ENCODE measurements at regions not wholly inside any gene's neighbourhood (a gene's known extent, or its start where the extent isn't known, plus 50 kb on each side); places are given as distances from the start of the nearest gene placed in this dataset.
"Not testable (repeated sequence)": the region's sequence is repeated elsewhere in the genome, so short reads cannot be mapped to it uniquely, and the experiment has no call there.

DNA sequence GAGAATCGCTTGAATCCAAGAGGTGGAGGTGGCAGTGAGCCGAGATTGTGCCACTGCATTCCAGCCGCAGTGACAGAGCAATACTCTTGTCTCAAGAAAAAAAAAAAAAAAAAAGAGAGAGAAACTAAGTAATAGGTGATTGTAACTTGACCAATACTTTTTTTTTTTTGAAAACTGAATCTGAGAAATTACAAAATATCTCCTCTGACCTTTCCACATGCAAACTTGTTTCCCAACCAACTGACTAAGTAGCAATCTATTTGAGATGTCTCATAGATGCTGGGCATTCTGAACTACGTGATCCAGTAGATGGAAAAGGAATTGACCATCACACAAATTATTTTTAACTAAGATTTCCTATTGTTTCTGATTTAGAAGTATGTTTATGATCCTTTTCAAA is 407.3 kb upstream of the CHORDC1 start:
- no peaks in the 10 kb centered on the region for H3K4me1 ChIP-seq (ENCODE audit: control insufficient read depth, insufficient read depth, low read length)
- no peaks in the 10 kb centered on the region for H3K27me3 ChIP-seq (ENCODE audit: control insufficient read depth, insufficient read depth, low read length, poor library complexity, severe bottlenecking)
- no peaks in the 10 kb centered on the region for H3K36me3 ChIP-seq (ENCODE audit: control insufficient read depth, insufficient read depth, low read length)
- WGBS, 2 experiments: 87 to 97% methylated on average over 3 to 4 of the region's 4 CpGs
- no peaks in the 10 kb centered on the region for H3K9me3 ChIP-seq (ENCODE audit: control insufficient read depth, low read length)
- no peak overlapping the region for H3K27ac ChIP-seq (ENCODE audit: insufficient read depth, low read depth, low read length, poor library complexity, severe bottlenecking)
- no peak overlapping the region for H3K4me3 ChIP-seq (ENCODE audit: insufficient read depth, low read depth, low read length)

DNA sequence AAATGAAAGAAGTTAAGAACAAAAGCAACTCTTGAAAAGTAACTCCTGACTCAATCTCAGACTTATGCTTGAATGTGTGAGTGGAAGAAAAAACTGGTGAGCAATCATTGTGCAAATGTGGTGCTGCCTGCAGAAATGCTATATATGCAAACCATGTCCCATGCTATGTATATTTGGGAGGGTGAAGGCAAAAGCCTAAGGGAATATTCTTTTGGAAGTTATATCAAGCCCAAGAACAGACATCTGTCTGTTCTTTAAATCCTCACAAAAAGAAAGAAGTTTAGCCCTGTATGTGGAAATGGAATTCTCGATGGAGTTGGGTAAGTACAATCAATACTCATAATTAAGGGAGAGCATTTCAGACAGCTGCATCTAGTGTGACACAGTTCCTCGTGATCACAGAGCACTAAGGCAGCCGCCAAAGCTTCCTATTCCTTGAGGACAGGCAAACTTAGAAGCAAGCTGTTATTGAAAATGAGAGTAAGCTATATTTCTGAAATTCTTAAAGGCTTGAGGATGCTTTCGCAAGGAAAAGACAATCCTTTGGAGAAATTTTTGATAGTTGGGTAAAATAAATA is 406.5 kb upstream of the CHORDC1 start:
- Histone ChIP-seq H3K27me3 (ENCODE audit: control insufficient read depth, insufficient read depth, low read length, poor library complexity, severe bottlenecking) (no peaks in the 10 kb centered on the region), H3K36me3 (ENCODE audit: control insufficient read depth, insufficient read depth, low read length) (no peaks in the 10 kb centered on the region), H3K9me3 (ENCODE audit: control insufficient read depth, low read length) (no peaks in the 10 kb centered on the region), H3K27ac (ENCODE audit: insufficient read depth, low read depth, low read length, poor library complexity, severe bottlenecking) (no peak overlapping the region), H3K4me1 (ENCODE audit: control insufficient read depth, insufficient read depth, low read length) (no peaks in the 10 kb centered on the region), H3K4me3 (ENCODE audit: insufficient read depth, low read depth, low read length) (no peak overlapping the region)
- WGBS, 2 experiments: 91 to 96% methylated on average over 4 of the region's 4 CpGs

DNA sequence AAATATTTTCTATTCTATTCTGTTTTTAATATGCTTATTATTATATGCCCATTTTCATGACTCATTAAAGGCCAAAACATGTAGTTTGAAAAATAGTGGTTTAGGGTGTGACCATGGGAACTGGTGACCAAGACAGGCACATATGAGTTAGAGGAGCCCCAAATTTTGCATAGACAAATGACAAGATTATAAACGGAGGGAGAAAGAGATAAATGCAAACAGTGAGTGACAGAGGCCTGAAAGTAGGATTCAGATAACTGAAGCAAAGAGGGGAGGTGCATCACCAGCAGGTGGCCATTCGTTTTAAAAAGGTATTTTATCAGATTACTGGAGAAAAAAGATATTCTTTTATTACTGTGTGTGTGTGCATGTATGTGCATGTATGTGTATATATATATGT is 391.5 kb upstream of the CHORDC1 start:
- 89 to 93% methylated on average over 2 of the region's 2 CpGs for WGBS, 2 experiments
- H3K4me3 ChIP-seq (ENCODE audit: insufficient read depth, low read depth, low read length): no peak overlapping the region
- no peaks in the 10 kb centered on the region for H3K27me3 ChIP-seq (ENCODE audit: control insufficient read depth, insufficient read depth, low read length, poor library complexity, severe bottlenecking)

DNA sequence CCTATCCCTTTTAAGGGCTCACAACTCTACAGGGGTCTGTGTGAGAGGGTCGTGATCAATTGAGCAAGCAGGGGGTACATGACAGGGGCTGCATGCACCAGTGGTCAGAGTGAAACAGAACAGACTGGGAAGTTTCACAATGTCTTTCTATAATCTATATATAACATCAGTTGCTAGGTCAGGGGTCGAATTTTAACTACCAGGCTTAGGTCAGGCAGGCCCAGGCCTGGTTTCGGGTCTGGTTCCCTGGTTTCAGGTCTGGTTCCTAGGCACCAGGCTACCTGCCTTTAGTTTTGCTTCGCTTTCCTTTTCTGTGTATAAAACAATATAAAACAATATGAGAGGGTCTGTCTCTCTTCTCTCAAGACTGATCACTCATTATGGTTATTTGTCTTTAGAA is 390.2 kb upstream of the CHORDC1 start:
- H3K4me1 ChIP-seq (ENCODE audit: control insufficient read depth, insufficient read depth, low read length); H3K9me3 ChIP-seq (ENCODE audit: control insufficient read depth, low read length); H3K27ac ChIP-seq (ENCODE audit: insufficient read depth, low read depth, low read length, poor library complexity, severe bottlenecking); H3K4me3 ChIP-seq (ENCODE audit: insufficient read depth, low read depth, low read length); H3K36me3 ChIP-seq (ENCODE audit: control insufficient read depth, insufficient read depth, low read length); H3K27me3 ChIP-seq (ENCODE audit: control insufficient read depth, insufficient read depth, low read length, poor library complexity, severe bottlenecking): not testable (repeated sequence)
- 90 to 96% methylated on average over 2 to 3 of the region's 4 CpGs for WGBS, 2 experiments

More for the DNA sequence above, 391.5 kb upstream of the CHORDC1 start:
- no peaks in the 10 kb centered on the region for H3K9me3 ChIP-seq (ENCODE audit: control insufficient read depth, low read length)
- no peaks in the 10 kb centered on the region for H3K36me3 ChIP-seq (ENCODE audit: control insufficient read depth, insufficient read depth, low read length)
- H3K4me1 ChIP-seq (ENCODE audit: control insufficient read depth, insufficient read depth, low read length): no peaks in the 10 kb centered on the region
- no peak overlapping the region for H3K27ac ChIP-seq (ENCODE audit: insufficient read depth, low read depth, low read length, poor library complexity, severe bottlenecking)

DNA sequence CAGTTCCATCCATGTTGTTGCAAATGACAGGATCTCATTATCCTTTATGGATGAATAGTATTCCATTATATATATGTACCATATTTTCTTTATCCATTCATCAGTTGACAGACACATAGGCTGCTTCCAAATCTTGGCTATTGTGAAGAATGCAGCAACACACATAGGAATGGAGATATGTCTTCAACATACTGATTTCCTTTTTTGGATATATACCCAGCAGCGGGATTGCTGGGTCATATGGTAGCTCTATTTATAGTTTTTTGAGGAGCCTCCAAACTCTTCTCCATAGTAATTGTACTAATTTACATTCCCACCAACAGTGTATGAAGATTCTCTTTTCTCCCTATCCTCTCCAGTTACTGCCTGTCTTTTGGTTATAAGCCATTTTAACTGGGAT is 383.9 kb upstream of the CHORDC1 start:
- 100% methylated on average over 1 of the region's 1 CpG for WGBS, 2 experiments

DNA sequence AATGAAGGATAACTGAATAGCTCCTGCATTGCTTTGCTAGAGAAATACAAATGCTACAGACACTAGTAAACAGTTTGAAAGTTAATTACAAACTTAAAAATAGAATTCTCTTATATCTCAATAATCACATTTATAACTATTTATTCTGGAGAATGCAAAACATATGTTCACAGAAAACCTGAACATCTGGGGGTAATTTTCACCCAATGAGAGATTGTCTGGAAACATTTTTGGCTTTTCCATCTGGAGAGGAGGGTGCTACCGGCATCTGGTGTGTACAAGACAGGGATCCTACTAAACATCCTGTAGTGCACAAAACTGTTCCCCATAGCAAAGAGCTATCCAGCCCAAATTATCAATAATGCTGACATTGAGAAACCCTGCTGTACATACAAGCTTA is 378.4 kb upstream of the CHORDC1 start:
- no peaks in the 10 kb centered on the region for H3K9me3 ChIP-seq (ENCODE audit: control insufficient read depth, low read length)
- no peaks in the 10 kb centered on the region for H3K36me3 ChIP-seq (ENCODE audit: control insufficient read depth, insufficient read depth, low read length)
- no peaks in the 10 kb centered on the region for H3K4me1 ChIP-seq (ENCODE audit: control insufficient read depth, insufficient read depth, low read length)
- H3K27me3 ChIP-seq (ENCODE audit: control insufficient read depth, insufficient read depth, low read length, poor library complexity, severe bottlenecking): no peaks in the 10 kb centered on the region
- no peak overlapping the region for H3K27ac ChIP-seq (ENCODE audit: insufficient read depth, low read depth, low read length, poor library complexity, severe bottlenecking)
- 93 to 95% methylated on average over 1 of the region's 1 CpG for WGBS, 2 experiments
- no peak overlapping the region for H3K4me3 ChIP-seq (ENCODE audit: insufficient read depth, low read depth, low read length)

More for the DNA sequence above, 383.9 kb upstream of the CHORDC1 start:
- no peak overlapping the region for H3K4me3 ChIP-seq (ENCODE audit: insufficient read depth, low read depth, low read length)
- no peaks in the 10 kb centered on the region for H3K27me3 ChIP-seq (ENCODE audit: control insufficient read depth, insufficient read depth, low read length, poor library complexity, severe bottlenecking)
- no peaks in the 10 kb centered on the region for H3K9me3 ChIP-seq (ENCODE audit: control insufficient read depth, low read length)
- H3K4me1 ChIP-seq (ENCODE audit: control insufficient read depth, insufficient read depth, low read length): no peaks in the 10 kb centered on the region
- H3K36me3 ChIP-seq (ENCODE audit: control insufficient read depth, insufficient read depth, low read length): no peaks in the 10 kb centered on the region
- no peak overlapping the region for H3K27ac ChIP-seq (ENCODE audit: insufficient read depth, low read depth, low read length, poor library complexity, severe bottlenecking)

DNA sequence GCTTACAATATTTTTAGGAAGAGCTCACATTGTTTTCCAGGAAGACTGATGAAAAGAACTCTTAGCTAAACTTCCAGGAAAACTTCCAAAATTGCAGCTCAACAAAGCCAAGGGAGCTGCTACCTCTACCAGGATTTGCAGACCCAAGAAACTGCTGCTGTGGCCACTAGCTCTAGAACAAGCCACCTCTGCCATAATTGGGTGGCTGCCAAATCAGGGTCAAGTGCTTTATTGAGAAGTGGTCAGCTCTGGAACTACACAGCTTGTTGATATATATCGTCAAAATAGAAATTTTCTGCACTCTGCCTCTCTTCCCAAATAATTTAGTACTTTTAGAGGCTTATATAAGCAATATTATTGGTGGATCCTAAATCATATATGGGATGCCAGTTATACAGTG is 371.8 kb upstream of the CHORDC1 start:
- Histone ChIP-seq H3K9me3 (ENCODE audit: control insufficient read depth, low read length) (no peaks in the 10 kb centered on the region), H3K27ac (ENCODE audit: insufficient read depth, low read depth, low read length, poor library complexity, severe bottlenecking) (no peak overlapping the region), H3K4me1 (ENCODE audit: control insufficient read depth, insufficient read depth, low read length) (no peaks in the 10 kb centered on the region), H3K27me3 (ENCODE audit: control insufficient read depth, insufficient read depth, low read length, poor library complexity, severe bottlenecking) (no peaks in the 10 kb centered on the region), H3K4me3 (ENCODE audit: insufficient read depth, low read depth, low read length) (no peak overlapping the region), H3K36me3 (ENCODE audit: control insufficient read depth, insufficient read depth, low read length) (no peaks in the 10 kb centered on the region)
- 80 to 100% methylated on average over 1 of the region's 1 CpG for WGBS, 2 experiments

DNA sequence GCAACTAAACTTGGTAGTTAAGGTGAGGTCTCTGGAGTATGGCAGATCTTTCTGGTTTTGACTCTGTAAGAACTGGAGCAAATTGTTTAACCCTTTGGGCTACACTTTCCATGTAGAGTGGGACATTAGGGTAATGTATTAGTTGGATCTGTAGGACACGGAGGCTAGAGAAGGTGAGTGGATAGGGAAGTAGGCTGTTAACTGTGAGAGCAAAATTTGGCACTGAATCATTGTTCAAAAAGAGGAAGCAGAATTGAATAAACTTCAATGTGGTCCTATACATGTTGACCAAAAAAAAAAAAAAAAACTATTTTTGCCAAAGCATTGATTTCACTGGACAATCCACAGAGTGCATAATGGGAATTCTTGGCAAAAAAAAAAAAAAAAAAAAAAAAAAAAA is 370.2 kb upstream of the CHORDC1 start:
- no peaks in the 10 kb centered on the region for H3K9me3 ChIP-seq (ENCODE audit: control insufficient read depth, low read length)
- no peak overlapping the region for H3K27ac ChIP-seq (ENCODE audit: insufficient read depth, low read depth, low read length, poor library complexity, severe bottlenecking)
- no peaks in the 10 kb centered on the region for H3K36me3 ChIP-seq (ENCODE audit: control insufficient read depth, insufficient read depth, low read length)
- H3K4me3 ChIP-seq (ENCODE audit: insufficient read depth, low read depth, low read length): no peak overlapping the region
- 91 to 94% methylated on average over 1 of the region's 1 CpG for WGBS, 2 experiments
- no peaks in the 10 kb centered on the region for H3K27me3 ChIP-seq (ENCODE audit: control insufficient read depth, insufficient read depth, low read length, poor library complexity, severe bottlenecking)
- no peaks in the 10 kb centered on the region for H3K4me1 ChIP-seq (ENCODE audit: control insufficient read depth, insufficient read depth, low read length)

DNA sequence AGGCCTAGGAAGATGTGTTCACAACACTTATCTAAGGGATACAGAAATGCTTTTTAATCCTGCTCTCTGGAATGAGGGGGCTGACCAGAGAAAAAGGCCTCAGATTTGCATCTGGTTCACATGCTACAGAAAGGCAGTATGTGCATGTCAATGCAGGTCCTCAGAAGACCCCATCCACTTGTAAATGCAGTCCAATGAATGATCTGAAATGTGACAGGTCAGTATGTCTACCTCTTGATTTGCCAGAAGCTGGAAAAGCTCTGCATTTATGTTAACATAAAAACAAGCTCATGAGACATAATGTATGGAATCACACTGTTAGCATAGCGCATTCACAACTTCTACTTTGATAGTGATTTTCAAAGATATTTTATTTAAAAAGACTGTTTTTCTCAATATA is 367.4 kb upstream of the CHORDC1 start:
- no peak overlapping the region for H3K27ac ChIP-seq (ENCODE audit: insufficient read depth, low read depth, low read length, poor library complexity, severe bottlenecking)
- no peaks in the 10 kb centered on the region for H3K9me3 ChIP-seq (ENCODE audit: control insufficient read depth, low read length)
- H3K4me3 ChIP-seq (ENCODE audit: insufficient read depth, low read depth, low read length): no peak overlapping the region
- H3K4me1 ChIP-seq (ENCODE audit: control insufficient read depth, insufficient read depth, low read length): no peaks in the 10 kb centered on the region
- H3K27me3 ChIP-seq (ENCODE audit: control insufficient read depth, insufficient read depth, low read length, poor library complexity, severe bottlenecking): no peaks in the 10 kb centered on the region
- 100% methylated on average over 1 of the region's 1 CpG; no CpG with 5 or more reads in 1 of the 2 experiments for WGBS, 2 experiments
- H3K36me3 ChIP-seq (ENCODE audit: control insufficient read depth, insufficient read depth, low read length): no peaks in the 10 kb centered on the region

DNA sequence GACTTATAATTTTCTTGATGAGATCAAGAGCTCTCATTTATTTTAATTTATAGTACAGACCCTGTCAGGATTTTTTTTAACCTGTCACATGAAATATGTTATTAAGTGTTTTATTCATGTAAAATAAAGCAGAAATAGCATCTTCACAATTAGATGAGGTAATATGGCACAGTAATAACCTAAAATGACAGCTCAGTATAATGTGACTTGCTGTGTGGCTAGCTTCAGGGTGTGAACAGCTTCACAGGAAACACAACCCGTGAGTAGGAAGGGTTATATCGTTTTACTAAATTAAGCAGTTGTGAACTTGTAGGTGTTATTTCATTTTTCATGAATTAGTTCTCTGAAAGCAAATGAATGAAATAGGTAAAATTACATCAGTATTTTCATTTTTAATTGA is 366.9 kb upstream of the CHORDC1 start:
- Histone ChIP-seq H3K4me1 (ENCODE audit: control insufficient read depth, insufficient read depth, low read length) (no peaks in the 10 kb centered on the region), H3K36me3 (ENCODE audit: control insufficient read depth, insufficient read depth, low read length) (no peaks in the 10 kb centered on the region), H3K9me3 (ENCODE audit: control insufficient read depth, low read length) (no peaks in the 10 kb centered on the region), H3K27me3 (ENCODE audit: control insufficient read depth, insufficient read depth, low read length, poor library complexity, severe bottlenecking) (no peaks in the 10 kb centered on the region), H3K27ac (ENCODE audit: insufficient read depth, low read depth, low read length, poor library complexity, severe bottlenecking) (no peak overlapping the region), H3K4me3 (ENCODE audit: insufficient read depth, low read depth, low read length) (no peak overlapping the region)
- 87 to 93% methylated on average over 2 of the region's 2 CpGs for WGBS, 2 experiments

DNA sequence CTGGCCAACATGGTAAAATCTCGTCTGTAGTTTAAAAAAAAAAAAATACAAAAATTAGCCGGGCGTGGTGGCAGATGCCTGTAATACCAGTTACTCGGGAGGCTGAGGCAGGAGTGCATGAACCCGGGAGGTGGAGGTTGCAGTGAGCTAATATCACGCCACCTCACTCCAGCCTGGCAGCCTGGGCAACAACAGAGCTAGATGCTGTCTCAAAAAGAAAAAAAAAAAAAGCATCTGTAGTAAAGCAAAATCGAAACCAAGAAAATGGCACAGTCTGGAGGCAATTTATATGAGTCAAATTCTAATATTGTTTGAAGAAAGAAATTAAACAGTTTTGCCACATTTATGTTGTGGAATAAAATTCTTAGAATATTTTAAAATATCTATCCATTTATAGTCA is 365.0 kb upstream of the CHORDC1 start:
- Histone ChIP-seq H3K27ac (ENCODE audit: insufficient read depth, low read depth, low read length, poor library complexity, severe bottlenecking) (no peak overlapping the region), H3K4me1 (ENCODE audit: control insufficient read depth, insufficient read depth, low read length) (no peaks in the 10 kb centered on the region), H3K36me3 (ENCODE audit: control insufficient read depth, insufficient read depth, low read length) (no peaks in the 10 kb centered on the region), H3K27me3 (ENCODE audit: control insufficient read depth, insufficient read depth, low read length, poor library complexity, severe bottlenecking) (no peaks in the 10 kb centered on the region), H3K4me3 (ENCODE audit: insufficient read depth, low read depth, low read length) (no peak overlapping the region), H3K9me3 (ENCODE audit: control insufficient read depth, low read length) (no peaks in the 10 kb centered on the region)
- WGBS, 2 experiments: 75 to 79% methylated on average over 6 to 7 of the region's 7 CpGs
